CD4-positive, alpha-beta T cell treated with Interleukin-4 for 4 hours (primary cell): ENCODE measurements at regions not wholly inside any gene's neighbourhood (a gene's known extent, or its start where the extent isn't known, plus 50 kb on each side); places are given as distances from the start of the nearest gene placed in this dataset.

Experiments
- DNase-seq: peaks from one replicate; pipeline ENCODE4 v3.0.0-alpha.2; 2020

DNA sequence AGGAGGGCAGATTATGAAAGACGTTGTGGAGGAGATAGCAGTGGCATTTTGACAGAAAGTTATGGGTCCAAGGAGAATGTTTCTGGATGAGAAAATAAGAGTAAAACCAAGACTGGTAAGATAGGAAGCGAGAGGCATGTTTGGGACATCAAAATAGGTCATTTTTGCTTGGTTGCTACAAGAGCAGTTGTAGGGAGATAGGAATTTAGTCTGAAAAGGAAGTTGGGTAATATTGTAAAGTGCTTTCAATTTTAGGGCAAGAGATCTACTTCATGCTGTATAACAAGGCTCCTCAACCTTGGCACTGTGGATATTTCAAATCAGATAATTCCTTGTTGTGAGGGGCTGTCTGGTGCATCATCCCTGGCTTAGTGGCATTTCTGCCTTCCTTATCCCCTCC lies 118.0 kb upstream of the DPH6 start:
- DNase-seq = no peak

DNA sequence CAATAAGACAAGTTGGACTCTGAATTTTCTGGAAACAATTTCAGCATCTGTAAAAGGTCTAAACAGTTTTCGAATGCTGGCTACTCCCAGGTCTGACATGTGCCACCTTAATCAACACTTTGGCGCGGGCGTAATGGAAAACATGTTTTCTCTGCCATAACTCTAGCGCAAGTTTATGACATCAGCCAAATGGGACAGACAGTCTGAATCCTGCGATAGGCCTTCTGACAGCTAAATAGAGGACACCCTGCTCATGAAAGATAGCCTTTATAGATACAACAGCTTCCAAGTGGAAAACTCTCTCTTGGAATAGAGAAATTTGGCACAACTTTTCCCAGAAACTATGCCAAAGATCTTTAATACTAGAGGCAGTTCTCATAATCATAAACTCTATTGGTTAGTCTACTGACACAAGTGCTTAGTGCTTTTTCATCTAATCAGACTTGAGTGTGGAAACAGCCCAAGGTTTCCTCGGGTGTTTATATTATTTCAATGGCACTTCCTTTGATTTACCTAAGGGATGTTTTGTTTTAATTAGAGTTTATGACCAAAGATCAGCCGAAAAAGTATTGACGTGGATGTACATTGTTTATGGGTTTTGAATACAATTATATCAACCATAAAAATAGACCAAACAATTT lies 120.1 kb upstream of the DPH6 start:
- DNase-seq = no peak

DNA sequence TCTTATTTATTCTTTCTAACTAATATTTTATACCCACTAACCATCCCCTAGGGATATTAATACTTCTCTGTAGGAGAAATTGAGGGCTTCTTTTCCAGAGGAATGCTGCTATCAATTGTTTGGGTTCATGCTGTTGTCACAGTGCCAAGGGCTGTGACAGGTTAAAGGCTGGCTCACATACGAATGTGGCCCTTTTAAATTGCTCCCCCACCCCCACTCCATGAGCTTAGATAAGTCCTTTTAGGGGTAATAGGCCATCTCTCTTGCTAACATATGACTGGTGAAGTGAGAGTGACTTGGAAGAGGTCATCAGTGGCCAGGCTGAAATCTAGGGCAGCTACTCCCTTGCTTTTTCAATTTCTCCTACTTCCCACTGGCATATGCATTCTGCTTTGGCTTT lies 121.9 kb upstream of the DPH6 start:
- DNase-seq = no peak

DNA sequence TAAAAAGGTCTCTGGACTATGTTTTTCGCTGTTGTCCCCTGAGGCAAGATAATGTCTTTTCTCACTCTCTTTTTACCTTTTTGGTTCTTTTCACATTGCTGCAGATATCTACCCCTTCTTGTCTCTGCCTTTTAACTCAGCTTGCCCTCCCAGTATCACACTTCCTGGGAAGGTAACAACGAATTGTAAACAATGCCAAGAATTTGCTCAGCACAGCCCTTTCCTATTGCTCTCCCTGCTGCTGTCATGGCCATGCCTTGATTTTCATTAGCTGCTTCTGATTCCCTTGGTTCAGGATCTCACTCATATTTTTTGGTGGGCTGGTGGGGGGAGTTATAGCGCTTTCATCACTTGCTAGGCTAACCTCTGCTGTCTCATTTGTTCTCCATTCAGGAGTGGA lies 123.1 kb upstream of the DPH6 start:
- no peak for DNase-seq

DNA sequence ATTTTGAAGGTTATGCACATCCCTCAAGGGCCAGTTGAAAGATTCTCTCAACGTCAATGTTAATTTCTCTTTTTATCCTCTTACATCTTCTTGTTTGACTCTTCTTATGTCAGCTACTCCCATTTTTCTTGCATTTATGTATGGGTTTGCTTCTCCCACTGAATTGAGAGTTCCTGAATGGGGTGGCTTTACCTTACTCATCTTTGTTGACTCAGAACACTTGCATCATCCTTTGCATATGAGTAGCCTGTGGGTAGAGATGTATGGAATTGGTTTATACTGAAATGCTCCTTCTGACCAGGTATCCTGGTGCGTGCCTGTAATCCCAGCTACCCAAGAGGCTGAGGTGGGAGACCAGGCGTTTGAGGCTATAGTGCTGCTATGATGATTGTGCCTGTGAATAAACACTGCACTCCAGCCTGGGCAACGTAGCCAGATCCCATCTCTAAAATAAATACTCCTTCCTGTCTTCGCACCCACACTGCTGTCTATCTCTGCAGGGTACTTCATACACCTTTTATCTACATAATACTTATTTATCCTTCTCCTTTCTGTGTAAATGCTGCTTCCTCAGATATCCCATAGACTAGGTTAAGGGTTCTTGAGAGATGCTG lies 123.6 kb upstream of the DPH6 start:
- DNase-seq = no peak

DNA sequence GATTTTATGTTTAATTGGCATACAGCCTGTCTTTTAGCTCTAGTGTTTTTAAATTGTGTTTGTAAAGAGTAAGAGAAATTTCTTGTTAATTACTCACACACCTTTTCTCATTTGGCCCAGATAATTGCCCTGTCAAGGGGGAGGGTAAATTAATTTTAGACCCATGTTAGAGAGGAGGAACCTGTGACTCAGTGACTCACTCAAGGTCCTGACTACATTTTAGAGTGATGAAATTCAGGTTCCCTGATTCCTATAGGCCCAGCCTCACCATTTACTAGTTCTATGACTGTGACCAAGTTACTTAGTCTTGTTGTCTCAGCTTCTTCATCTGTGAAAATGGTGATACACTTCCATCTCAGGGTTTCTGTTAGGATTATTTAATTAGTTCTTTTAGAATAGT lies 125.2 kb upstream of the DPH6 start:
- DNase-seq = no peak

DNA sequence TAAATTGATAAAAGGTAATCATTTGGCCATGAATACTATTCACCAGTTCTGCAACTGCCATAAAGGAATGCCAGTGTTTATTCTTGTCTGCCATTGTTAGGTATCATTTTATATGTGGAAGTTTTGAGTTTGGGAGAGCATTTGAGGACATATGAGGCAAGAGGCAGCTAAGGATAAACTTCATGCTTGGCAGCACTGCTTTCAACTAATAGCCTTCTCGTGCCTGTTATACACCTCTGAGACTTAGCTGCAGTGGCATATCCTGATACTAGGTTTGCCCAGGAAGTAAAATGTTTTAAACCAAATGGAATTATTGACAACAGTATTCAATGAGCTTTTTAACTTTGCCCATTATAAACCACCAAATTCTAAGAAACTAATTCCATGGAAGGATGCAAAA lies 126.0 kb upstream of the DPH6 start:
- DNase-seq = no peak

DNA sequence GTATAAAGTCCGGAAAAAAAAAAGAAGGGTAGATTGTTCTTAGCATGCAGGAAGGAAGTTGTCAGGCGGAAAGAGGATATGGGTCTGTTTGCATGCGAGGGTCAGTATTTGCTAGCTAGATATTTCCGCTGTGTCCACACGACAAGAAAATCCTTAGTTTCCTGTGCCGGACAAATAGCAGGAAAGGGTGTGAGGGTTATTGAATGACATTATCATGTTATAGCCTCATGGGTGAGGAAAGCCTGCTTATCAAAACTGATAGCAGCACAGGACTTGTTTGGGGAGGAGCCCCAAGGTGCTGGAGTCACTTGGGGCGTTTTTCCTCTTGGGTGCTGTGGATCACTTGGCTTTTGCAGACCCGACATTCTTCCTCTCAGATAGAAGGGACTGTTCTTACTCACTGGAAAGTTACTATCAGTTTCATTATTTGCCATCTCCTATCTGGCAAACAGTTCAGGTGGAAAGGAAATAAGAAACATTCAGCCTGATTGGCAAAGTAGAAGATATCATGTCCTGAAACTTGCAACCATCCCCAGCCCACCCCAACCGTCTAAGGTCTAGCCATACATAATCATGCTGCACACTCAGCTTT lies 127.2 kb upstream of the DPH6 start:
- DNase-seq = no peak

DNA sequence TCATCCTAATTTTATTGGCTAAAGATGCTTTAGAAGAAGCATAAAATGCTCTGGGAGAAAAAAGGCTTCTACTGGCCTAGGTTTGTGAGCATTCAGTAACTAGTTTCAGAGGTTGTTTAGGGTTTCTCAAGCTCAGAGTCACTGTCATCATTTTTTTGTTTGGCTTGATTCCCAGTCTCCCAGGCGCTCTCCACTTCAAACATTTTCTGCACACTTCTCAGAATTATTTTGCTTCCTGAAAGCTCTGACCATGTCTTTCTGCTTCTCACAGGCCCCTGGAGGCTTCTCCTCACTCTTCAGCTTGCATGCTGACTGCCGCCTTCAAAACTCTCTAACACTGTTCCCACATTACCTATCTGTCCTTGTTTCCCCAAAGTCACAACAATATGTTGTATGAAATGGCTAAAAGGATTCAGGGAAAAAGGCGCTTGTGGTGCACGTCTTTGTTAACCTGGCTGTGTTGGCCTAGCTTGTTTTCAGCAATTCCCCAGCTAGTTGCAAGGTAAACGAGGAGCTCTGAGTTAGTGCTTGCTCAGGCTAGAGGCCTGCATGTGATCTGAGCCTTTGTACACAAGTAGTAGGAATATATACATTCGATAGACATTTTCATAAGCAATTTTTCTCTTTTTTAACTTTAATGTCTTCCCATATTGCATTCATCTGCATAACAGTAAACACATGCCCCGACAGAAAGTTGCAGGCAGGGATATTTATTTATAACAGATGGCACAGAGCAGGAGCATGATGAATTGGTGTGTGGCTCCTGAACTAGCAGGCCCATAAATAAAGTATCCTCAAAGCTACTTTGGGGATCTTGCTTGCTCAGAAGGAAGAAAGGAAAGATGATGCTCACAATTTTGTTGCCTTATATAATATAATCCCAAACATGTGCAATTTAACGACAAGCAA lies 129.2 kb upstream of the DPH6 start:
- DNase-seq = no peak

DNA sequence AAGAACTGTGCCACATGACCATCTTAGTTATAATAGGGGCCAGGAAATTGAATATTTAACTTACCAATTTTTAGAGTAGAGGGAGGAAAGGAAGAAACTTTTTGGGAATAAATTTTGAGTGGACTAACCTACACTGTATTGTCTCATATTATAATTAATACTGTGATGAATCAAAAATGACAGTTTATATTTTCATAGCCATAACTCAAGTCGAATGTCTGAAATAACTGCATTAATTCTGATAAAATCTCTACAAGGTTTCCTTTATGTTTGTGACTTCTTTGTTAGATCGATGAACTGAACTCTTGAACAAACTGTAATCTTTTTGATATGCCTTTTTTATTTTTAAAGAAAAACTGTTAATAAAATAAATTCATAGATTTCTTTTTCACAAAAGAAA lies 132.8 kb upstream of the DPH6 start:
- DNase-seq = no peak

DNA sequence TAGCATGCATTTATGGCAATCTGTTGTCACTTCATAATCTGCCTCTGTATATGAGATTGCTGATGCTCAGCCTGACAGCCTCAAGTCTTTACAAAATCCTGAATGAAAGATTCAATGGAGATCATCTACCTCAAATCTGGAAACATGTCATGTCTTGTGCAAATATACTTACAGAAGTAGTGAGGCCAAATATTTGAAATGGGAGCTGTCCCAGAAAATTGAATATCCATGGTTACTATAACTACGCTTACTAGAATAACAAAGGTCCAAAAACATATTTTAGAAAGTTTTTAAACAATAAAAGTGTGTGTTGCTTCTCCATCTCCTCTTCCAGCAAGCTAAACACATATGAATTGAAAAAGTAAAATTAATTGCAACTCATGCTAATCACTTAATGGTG lies 133.2 kb upstream of the DPH6 start:
- DNase-seq = no peak

DNA sequence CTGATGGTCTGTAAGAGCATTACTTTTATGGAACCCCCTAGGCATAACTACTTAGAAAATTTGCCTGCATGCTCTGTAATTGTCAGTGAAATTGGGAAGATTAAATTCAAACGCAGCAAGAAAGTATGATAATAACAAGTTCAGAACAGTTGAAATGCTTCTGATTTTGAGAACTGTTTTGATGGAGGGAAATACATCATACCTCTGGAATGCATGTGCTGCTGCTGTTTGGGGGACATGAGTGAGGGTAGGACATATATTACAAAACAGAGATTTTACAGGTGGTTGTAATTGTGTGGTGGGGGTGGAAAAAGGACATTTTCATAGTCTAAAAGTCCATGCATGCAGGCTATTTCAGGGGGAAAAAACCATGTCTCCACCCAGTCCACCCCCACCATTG lies 135.0 kb upstream of the DPH6 start:
- no peak for DNase-seq

DNA sequence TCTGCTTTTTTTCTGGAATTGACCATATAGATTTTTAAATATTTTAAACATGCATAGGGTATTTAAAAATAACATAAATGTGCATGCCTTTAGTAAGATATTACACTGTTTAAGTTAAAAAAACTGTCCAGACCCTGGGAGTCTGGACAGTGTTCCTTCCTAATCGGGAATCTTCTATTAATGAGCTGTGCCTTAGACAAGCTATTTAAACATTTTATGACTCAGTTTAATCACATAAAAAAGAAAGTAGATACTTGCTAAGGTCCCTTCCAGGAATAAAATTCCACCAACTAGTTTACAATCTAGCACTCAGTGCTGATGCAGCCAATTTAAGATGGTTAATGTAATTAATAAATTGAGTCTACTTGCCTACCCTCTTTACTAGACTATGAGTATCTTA lies 140.4 kb upstream of the DPH6 start:
- no peak for DNase-seq

DNA sequence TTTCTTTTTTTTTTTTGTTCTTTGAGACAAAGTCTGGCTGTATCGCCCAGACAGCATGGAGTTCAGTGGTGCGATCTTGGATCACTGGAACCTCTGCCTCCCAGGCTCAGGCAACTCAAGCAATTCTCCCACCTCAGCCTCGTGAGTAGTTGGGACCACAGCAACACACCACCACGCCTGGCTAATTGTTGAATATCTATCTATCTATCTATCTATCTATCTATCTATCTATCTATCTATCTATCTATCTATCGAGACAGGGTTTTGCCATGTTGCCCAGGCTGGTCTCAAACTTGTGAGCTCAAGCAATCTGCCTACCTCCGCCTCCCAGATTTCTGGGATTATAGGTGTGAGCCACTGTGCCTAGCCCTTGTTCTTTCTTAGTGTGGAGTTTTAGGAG lies 143.3 kb upstream of the DPH6 start:
- DNase-seq = no peak

DNA sequence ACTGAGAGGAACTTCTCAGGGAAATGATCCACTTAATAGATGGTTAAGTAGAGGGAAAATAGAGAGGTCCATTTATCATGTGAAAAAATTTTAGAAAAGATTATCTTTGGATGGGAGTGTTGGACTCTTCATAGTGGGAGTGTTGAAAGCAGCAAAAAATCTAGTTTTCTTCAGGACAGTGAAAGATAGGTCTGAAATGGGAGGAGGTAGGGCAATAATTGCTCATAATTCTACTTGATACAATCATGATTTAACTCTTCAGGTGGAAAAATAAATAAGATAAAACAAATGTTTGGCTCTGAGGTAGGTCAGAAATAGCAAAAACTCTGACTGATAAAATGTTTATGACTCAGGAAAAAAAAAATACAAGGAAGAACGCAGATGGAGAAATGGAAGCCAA lies 144.1 kb upstream of the DPH6 start:
- DNase-seq = no peak

DNA sequence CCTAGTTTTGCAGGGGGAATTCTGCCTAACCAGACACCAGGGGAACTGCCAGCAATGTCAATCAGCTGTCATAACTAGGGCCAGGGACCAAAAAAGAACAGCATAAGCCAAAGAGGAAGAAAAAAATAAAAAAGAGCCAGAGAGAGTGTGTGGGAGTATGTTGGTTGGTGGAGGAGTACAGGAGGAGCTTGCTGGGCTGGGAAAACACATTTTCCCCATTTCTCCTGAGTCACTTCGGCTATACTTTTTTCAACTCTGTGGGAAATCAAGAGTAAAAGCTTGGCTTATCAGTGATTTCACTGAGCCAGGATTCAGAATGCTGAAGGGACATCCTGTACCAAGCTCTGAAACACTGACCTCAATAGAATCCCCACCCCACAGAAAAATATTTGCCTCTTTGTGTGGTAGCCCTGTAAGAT lies 144.7 kb upstream of the DPH6 start:
- no peak for DNase-seq

DNA sequence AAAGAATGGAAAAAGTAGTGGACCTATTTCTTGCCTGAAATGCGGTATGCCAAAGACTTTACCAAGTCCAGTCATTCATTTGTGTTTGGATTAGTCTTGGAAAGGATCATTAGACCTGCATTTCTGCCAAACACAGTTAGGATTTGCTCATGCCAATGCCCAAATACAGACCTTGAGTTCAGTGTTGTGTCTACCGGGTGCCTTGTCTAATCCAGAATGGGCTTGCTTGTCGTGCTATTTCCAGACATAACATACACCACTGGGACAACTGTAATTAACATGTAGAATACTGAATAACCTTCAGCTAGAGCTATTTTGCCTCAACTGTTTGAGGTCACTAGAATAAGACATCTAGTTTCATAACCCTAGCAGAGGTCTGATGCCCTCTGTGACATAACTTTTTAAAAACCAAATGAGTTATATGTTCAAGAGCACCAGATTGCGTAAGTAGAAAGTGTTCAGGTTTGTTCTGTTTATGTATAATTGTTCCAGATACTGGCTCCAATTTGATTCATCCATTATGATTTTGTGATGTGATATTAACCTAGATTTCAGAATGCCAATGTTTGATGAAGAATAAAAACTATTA lies 145.3 kb upstream of the DPH6 start:
- no peak for DNase-seq

DNA sequence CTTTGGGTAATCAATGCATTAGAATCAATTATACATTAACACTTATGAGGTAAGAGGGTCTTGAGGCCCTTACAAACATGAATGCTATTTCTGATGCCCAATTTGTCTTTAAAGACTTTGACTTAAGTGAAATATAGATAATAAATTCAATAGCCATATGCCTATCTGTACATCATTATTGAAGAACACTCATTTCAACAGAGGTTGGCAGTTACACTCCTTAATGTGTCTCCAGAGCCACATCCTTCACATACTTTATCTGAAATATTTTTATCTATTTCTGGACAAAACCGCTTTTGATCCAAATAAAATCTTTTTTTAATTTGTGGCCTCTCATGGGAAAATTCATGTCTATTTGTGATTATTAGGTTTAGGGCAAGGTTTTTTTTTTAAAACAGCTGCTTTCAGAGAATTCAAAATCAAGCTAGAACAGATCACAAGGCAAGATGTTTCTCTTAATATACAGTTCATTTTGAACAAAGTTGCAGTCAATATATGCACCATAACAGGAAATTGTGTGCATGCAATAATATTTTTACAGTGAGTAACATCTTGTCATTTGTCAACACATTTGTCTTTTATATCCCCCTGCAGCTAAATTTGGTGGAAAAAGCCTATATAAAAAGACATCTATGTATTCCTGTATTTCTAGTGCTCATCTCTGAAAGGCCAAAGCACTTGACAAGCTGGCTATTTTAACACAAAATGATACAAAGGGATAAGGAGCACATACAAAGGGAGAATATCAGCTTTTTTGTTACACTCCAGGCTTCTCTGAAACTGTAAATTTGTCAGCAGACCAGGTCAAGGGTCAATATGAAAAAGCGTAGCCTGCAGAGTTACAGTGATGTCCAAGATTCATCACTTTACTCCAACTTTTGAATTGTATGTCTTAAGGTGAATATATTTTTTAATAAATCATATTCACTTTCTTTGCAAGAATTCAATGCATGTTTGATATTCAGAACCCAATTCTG lies 146.2 kb upstream of the DPH6 start:
- DNase-seq = no peak

DNA sequence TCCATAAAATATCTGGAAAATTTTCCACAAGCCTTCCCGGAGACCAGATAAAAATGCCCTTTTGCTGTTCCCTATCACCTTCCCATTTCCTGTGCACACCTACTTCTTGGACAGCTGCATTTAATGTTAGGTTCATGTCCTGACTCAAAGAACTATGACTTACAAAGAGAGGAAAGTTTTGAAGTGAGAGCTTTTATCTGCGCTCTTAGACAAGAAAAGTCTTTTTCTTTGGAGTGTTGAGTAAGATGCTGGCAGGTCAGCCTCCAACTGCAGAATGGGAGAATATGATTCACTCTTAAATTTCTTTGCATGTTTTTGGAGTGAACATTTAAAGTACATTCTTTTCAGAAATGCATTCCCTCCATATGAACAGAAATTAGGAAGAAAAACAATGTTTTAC lies 147.3 kb upstream of the DPH6 start:
- no peak for DNase-seq

DNA sequence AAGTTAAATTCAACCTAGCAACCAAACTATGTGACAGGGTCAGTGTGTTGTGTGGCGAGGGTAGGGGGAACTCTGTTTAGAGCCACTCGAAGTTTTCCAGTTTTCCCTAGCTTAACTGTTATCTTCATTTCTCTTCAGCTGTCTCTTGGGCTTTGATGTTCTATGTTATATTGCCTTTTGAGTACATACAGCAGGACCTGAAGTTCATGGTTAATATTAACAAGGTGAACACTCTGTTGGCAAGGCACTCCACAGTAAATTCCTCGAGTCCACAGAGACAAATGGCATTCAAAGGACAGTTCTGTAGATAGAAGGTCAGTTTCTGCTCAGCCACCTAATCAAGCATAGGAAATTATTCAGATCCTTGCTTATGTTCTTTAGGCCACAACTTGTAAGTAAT lies 147.9 kb upstream of the DPH6 start:
- no peak for DNase-seq

DNA sequence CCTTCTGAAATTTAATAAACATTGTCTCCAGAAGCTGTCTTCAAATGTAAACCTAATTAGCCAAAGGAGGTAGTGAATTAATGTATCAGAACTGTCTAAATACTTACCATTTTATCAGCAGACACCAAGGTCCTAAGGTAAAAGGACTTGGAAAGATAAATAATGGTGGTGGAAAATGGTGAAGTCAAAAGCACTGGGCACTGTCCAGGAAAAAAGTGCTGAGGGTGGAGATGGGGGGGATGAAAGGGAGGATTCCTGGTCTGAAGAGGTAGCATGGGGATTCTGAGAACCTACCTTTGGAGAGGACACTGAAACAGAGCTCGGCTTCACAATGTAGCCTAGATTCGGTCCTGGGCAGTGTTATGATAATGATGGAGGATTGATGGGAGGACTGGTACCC lies 149.0 kb upstream of the DPH6 start:
- no peak for DNase-seq

DNA sequence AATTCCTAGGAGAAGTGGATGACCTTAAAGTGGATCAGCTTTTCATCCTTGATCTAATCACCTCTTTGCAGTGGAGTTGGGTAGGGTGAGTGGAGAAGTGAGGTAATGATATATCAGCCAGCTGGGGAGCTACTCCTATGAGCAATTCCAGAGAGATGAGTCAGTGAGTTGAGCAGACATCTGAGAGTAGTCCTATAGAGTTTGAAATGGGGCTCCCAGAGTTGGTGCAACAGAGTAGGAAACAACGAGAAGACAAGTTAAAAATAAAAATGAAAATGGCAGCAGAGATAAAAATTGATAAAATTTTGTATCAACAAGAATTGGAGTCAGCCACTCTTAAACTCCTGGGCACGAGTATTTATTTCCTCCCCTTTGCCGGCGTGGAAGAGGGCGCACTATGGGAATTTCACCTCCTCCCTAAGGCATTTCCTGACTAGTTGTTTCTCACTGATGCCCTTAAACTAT lies 150.8 kb upstream of the DPH6 start:
- no peak for DNase-seq
